K562 (cell line): ENCODE measurements at regions not wholly inside any gene's neighbourhood (a gene's known extent, or its start where the extent isn't known, plus 50 kb on each side); places are given as distances from the start of the nearest gene placed in this dataset.

Source experiments
- ATAC-seq: fragments of 200-7000 bp; cut with Tn5 transposase; 3 replicates; pipeline ENCODE4 v1.9.1; 2020; ENCODE audit warnings: moderate library complexity
- BruUV-seq: library from RNA; stranded (reverse); fragments of 400-500 nt; replicated peaks from 2 replicates; lab custom pipeline; 2021; lab: Mats Ljungman, UMichigan
- CTCF ChIA-PET: fragments of 300-600 bp; formaldehyde crosslinking; extraction: SDS; loops from one replicate; lab custom pipeline; 2021; ENCODE audit warnings: low intra/inter-chr PET ratio; lab: Yijun Ruan, JAX
- POLR2A ChIA-PET: fragments of 300-600, 350-650 bp; sonication (Branson Sonifier 250); formaldehyde crosslinking; extraction: SDS; loops from one replicate; lab custom pipeline; 2021; ENCODE audit warnings: antibody characterized with exemption, inconsistent platforms; lab: Yijun Ruan, JAX
- DNase-seq, 4 experiments: peaks; one replicate each; pipeline versions ENCODE4 v3.0.0 to v3.0.0-alpha.2; 2011 to 2018; ENCODE audit warnings: low spot score in 3 of 4, mixed read lengths in 3 of 4; ENCODE audit errors: extremely low read depth in 1 of 4
- FAIRE-seq: peaks from 2 replicates; lab custom pipeline; 2011; peaks lifted over from hg19 to GRCh38; lab: Jason Lieb, UNC
- H2AFZ ChIP-seq: 2 replicates; pipeline ENCODE4 v1.6.0; 2011; ENCODE audit warnings: low read depth, low read length, control low read depth, inconsistent platforms
- H3K27ac ChIP-seq: fragments of 200-600 bp; 3 replicates; pipeline ENCODE4 v1.8.0; 2011; ENCODE audit warnings: low read depth, mild to moderate bottlenecking, control low read depth, inconsistent platforms, low read length, moderate library complexity, mixed read lengths; ENCODE audit errors: extremely low read depth
- H3K27me3 ChIP-seq, 2 experiments: fragments of 300-600 bp in 1 of 2; 2 replicates in 1 of 2; 3 replicates in 1 of 2; pipeline versions ENCODE4 v1.6.0 to v1.8.0; 2011; ENCODE audit warnings: inconsistent platforms in 2 of 2, low read length in 2 of 2, mild to moderate bottlenecking in 1 of 2, mixed read lengths in 1 of 2, moderate library complexity in 1 of 2; ENCODE audit not compliant: control insufficient read depth in 2 of 2, insufficient read depth in 2 of 2
- H3K36me3 ChIP-seq: fragments of 300-600 bp; 3 replicates; pipeline ENCODE4 v1.8.0; 2011; ENCODE audit warnings: mild to moderate bottlenecking, low read length, inconsistent platforms; ENCODE audit not compliant: control insufficient read depth, insufficient read depth
- H3K4me1 ChIP-seq, 2 experiments: fragments of 200-600 bp in 1 of 2; replicated peaks in 1 of 2; 2 replicates in 1 of 2; 3 replicates in 1 of 2; pipeline versions ENCODE4 v1.5.1 to v1.8.0; 2011; ENCODE audit warnings: inconsistent platforms in 2 of 2, low read length in 2 of 2, mild to moderate bottlenecking in 1 of 2, mixed read lengths in 1 of 2, moderate library complexity in 1 of 2; ENCODE audit not compliant: control insufficient read depth in 2 of 2, insufficient read depth in 2 of 2
- H3K4me2 ChIP-seq: 2 replicates; pipeline ENCODE4 v1.6.1; 2011; ENCODE audit warnings: low read length, control low read depth, inconsistent platforms, mixed read lengths; ENCODE audit not compliant: insufficient read depth
- H3K4me3 ChIP-seq: fragments of 200-600 bp; sonication (generic), shearing (Covaris generic); 2 replicates; pipeline ENCODE4 v1.5.1; 2016; ENCODE audit warnings: control low read depth, inconsistent platforms
- H3K79me2 ChIP-seq: fragments of 200-600 bp; 3 replicates; pipeline ENCODE4 v1.8.0; 2011; ENCODE audit warnings: low read length, inconsistent platforms; ENCODE audit not compliant: control insufficient read depth, insufficient read depth
- H3K9ac ChIP-seq, 2 experiments: 2 replicates each; pipeline versions ENCODE4 v1.6.0 to v1.6.1; 2011; ENCODE audit warnings: low read depth in 2 of 2, low read length in 2 of 2, control low read depth in 1 of 2, inconsistent platforms in 1 of 2, mild to moderate bottlenecking in 1 of 2, mixed read lengths in 1 of 2; ENCODE audit not compliant: insufficient read depth in 1 of 2
- H3K9me1 ChIP-seq: one replicate; pipeline ENCODE4 v1.6.0; 2011; ENCODE audit warnings: inconsistent platforms, mild to moderate bottlenecking, low read length, moderate library complexity; ENCODE audit not compliant: control insufficient read depth, insufficient read depth
- H3K9me3 ChIP-seq: replicated peaks from 2 replicates; pipeline ENCODE4 v1.5.1; 2011; ENCODE audit warnings: low read depth, low read length, inconsistent platforms; ENCODE audit not compliant: control insufficient read depth, insufficient read depth
- H4K20me1 ChIP-seq: replicated peaks from 2 replicates; pipeline ENCODE4 v1.6.1; 2011; ENCODE audit warnings: low read length, inconsistent platforms, mixed read lengths; ENCODE audit not compliant: control insufficient read depth, insufficient read depth
- ARHGAP35 ChIP-seq: fragments of 450-650 bp; IDR thresholded peaks from 2 replicates; pipeline ENCODE4 v1.6.1; 2018; ENCODE audit not compliant: partially characterized antibody
- ARID1B ChIP-seq: fragments of 450-650 bp; IDR thresholded peaks from 2 replicates; pipeline ENCODE4 v1.6.1; 2016; ENCODE audit warnings: antibody characterized with exemption, mild to moderate bottlenecking, inconsistent platforms
- ERF ChIP-seq: fragments of 450-650 bp; formaldehyde crosslinking; IDR thresholded peaks from 2 replicates; pipeline ENCODE4 v1.4.0; 2020; ENCODE audit warnings: mild to moderate bottlenecking, mixed read lengths
- GATAD2B ChIP-seq: fragments of 450-650 bp; IDR thresholded peaks from 2 replicates; pipeline ENCODE4 v1.6.1; 2017; ENCODE audit warnings: mild to moderate bottlenecking, borderline replicate concordance
- GTF2E2 ChIP-seq: fragments of 200-800 bp; sonication (Bioruptor generic); IDR thresholded peaks from 2 replicates; pipeline ENCODE4 v1.6.1; 2016; ENCODE audit warnings: missing genetic modification characterization, missing compliant biosample characterization
- MAFF ChIP-seq: IDR thresholded peaks from 2 replicates; pipeline ENCODE4 v1.6.1; 2012; ENCODE audit warnings: low read length, improper control_type of control experiment
- NKRF ChIP-seq: fragments of 450-650 bp; IDR thresholded peaks from 2 replicates; pipeline ENCODE4 v1.6.1; 2016; ENCODE audit warnings: borderline replicate concordance
- RAD51 ChIP-seq: fragments of 450-650 bp; IDR thresholded peaks from 2 replicates; pipeline ENCODE4 v1.7.1; 2016; ENCODE audit warnings: low read depth, mild to moderate bottlenecking, borderline replicate concordance
- SIN3B ChIP-seq: fragments of 450-650 bp; IDR thresholded peaks from 2 replicates; pipeline ENCODE4 v1.6.1; 2017; ENCODE audit warnings: low read depth, mild to moderate bottlenecking, moderate library complexity
- SMARCA4 ChIP-seq: fragments of 450-650 bp; IDR thresholded peaks from 2 replicates; pipeline ENCODE4 v1.6.1; 2016
- SP2 ChIP-seq: IDR thresholded peaks from 2 replicates; pipeline ENCODE4 v1.6.1; 2011; ENCODE audit warnings: mild to moderate bottlenecking, low read depth, low read length, moderate library complexity; ENCODE audit not compliant: poor library complexity, severe bottlenecking; ENCODE audit errors: extremely low read depth
- SREBF1 ChIP-seq: fragments of 150-350 bp; IDR thresholded peaks from 2 replicates; pipeline ENCODE4 v1.6.1; 2014; ENCODE audit warnings: antibody characterized with exemption, low read depth, low read length, borderline replicate concordance
- TAF1 ChIP-seq: IDR thresholded peaks from 2 replicates; pipeline ENCODE4 v1.6.1; 2011; ENCODE audit warnings: mild to moderate bottlenecking, low read length, moderate library complexity; ENCODE audit not compliant: insufficient read depth, control insufficient read depth, severe bottlenecking; ENCODE audit errors: extremely low read depth
- U2AF1 ChIP-seq: fragments of 200-400 bp; formaldehyde crosslinking; optimal IDR thresholded peaks from 2 replicates; pipeline ENCODE3; 2017; ENCODE audit warnings: mild to moderate bottlenecking, low read depth, low read length, moderate library complexity
- ZNF655 ChIP-seq: fragments of 250-450 bp; sonication (Bioruptor Pico); IDR thresholded peaks from 2 replicates; pipeline ENCODE4 v1.5.0; 2021
- ZNF76 ChIP-seq: fragments of 250-450 bp; sonication (Bioruptor Pico); IDR thresholded peaks from 2 replicates; pipeline ENCODE4 v1.4.0; 2020; ENCODE audit warnings: mild to moderate bottlenecking, moderate library complexity, borderline replicate concordance
- WGBS: fragments of 100-300 bp; shearing (Covaris generic); methylation state at CpG from one replicate; pipeline ENCODE4 v1.1.6; 2016; ENCODE audit warnings: low coverage, mixed read lengths; ENCODE audit not compliant: insufficient coverage; ENCODE audit errors: missing lambda C conversion rate; 5-methylcytosine and 5-hydroxymethylcytosine counted together
- in situ Hi-C: fragments of 300-500 bp; cut with MboI; formaldehyde crosslinking; loops from 4 replicates; pipeline ENCODE4 v1.15.0; 2018; ENCODE audit warnings: inconsistent platforms, mixed read lengths
- intact Hi-C: fragments of 100-400 bp; cut with micrococcal nuclease; formaldehyde crosslinking; loops from 2 replicates; pipeline ENCODE4 v1.14.2; 2022
- TF ChIP-seq, protein P1 (sequence below), 2 experiments: fragments of 250-450 bp in 1 of 2; fragments of 450-650 bp in 1 of 2; sonication (Bioruptor Pico) in 1 of 2; IDR thresholded peaks; 2 replicates each; pipeline versions ENCODE4 v1.6.1 to v1.8.0; 2016 to 2021; ENCODE audit warnings: mild to moderate bottlenecking in 2 of 2, moderate library complexity in 2 of 2, missing compliant biosample characterization in 1 of 2, missing genetic modification characterization in 1 of 2
- TF ChIP-seq, protein P2 (sequence below): fragments of 450-650 bp; formaldehyde crosslinking; conservative IDR thresholded peaks from 2 replicates; pipeline ENCODE4 v1.4.0; 2022; ENCODE audit warnings: mild to moderate bottlenecking, missing genetic modification characterization

DNA sequence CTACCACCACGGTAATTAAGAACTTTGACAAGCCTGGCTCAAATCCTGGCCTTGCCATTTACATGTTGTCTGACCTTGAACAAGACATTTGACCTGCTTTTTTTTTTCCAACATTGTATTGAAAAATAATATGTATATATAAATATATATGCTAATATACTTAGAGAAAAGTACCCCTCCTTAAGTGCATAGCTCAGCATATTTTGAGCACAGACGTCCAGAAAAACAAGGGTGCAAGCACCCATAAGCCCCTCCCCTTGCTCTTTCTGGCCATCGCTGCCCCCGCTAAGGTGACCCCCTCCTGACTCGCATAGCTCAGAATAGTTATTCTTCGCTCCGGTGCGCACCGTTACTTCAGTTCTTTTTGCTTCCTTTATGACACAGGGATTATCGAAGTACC, 742.0 kb upstream of the FRG1 start (continued):
- TF ChIP-seq MAFF (0 out of 2 replicates have a peak, but pooled peaks have one; percentile 17), U2AF1 (no peak), SREBF1 (no peak)
- TF ChIP-seq, all 486 proteins: peak for 2

DNA sequence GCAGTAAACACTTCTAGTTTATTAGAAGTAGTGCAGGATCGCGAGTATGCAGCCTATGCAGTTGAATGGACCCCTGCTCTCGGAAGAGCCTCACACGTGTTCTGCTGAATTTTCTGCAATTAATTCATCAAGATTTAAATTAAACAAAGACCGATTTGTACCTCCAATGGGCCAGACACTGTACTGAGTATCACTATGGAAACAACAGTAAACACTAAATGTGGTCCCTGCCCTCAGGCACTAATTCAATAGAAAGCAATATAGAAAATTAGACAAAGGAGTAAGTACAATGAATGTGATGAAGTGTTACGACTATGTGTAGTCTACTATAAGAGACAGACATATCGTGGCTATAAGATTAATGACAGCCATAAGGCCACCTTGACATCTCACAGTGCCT, 740.3 kb upstream of the FRG1 start:
- H3K4me3 ChIP-seq = no peak overlapping the region
- intact Hi-C loops = loop anchor here (5.0 kb wide), 1 partner anchor 1593 kb away; no protein-coding TSS in a partner anchor
- H3K27ac ChIP-seq = no peak overlapping the region
- no peaks in the 10 kb centered on the region for H3K9me3 ChIP-seq
- H3K27me3 ChIP-seq = no peaks in the 10 kb centered on the region
- no peaks in the 10 kb centered on the region for H3K36me3 ChIP-seq
- WGBS = 1% methylated on average over 7 of the region's 7 CpGs
- ATAC-seq (no peak), FAIRE-seq (no peak), DNase-seq (no peak)
- no TSS peak for BruUV-seq
- no peaks in the 10 kb centered on the region for H3K9me1 ChIP-seq
- POLR2A ChIA-PET = no interaction called here
- H3K79me2 ChIP-seq = no peaks in the 10 kb centered on the region
- H4K20me1 ChIP-seq = no peaks in the 10 kb centered on the region
- H2AFZ ChIP-seq = no peak overlapping the region
- H3K9ac ChIP-seq = no peak overlapping the region
- in situ Hi-C loops = no loop called here
- CTCF ChIA-PET = no interaction called here
- H3K4me2 ChIP-seq = no peak overlapping the region
- H3K4me1 ChIP-seq = no peaks in the 10 kb centered on the region
- TF ChIP-seq GATAD2B (no peak), ZNF655 (CRISPR knock-in tag) (no peak), SP2 (no peak), SMARCA4 (no peak), GTF2E2 (tag) (no peak), ERF (no peak), ARID1B (no peak), ZNF76 (CRISPR knock-in tag) (no peak), TAF1 (no peak), ARHGAP35 (no peak), NKRF (no peak), RAD51 (no peak), SIN3B (no peak)
- TF ChIP-seq, protein P1, sequence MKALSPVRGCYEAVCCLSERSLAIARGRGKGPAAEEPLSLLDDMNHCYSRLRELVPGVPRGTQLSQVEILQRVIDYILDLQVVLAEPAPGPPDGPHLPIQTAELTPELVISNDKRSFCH (CRISPR knock-in tag; IDR thresholded peaks at IDR 0.05) = no peak
- TF ChIP-seq, protein P1 (tag; IDR thresholded peaks at IDR 0.05) = no peak
- TF ChIP-seq, protein P2, sequence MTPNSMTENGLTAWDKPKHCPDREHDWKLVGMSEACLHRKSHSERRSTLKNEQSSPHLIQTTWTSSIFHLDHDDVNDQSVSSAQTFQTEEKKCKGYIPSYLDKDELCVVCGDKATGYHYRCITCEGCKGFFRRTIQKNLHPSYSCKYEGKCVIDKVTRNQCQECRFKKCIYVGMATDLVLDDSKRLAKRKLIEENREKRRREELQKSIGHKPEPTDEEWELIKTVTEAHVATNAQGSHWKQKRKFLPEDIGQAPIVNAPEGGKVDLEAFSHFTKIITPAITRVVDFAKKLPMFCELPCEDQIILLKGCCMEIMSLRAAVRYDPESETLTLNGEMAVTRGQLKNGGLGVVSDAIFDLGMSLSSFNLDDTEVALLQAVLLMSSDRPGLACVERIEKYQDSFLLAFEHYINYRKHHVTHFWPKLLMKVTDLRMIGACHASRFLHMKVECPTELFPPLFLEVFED (CRISPR knock-in tag) = no peak
